ENCODE measurements at regions not wholly inside any gene's neighbourhood (a gene's known extent, or its start where the extent isn't known, plus 50 kb on each side); places are given as distances from the start of the nearest gene placed in this dataset.

- Mint-ChIP-seq H3K27me3 (ENCODE audit: low read depth in 3 of 3) (peaks cover 1 to 9% (median 6%) of the 10 kb centered on the region in 3 donors), H3K4me3 (no peak overlapping the region), H3K27ac (no peak overlapping the region), H3K9me3 (peaks cover 0 to 2% (median 0%) of the 10 kb centered on the region in 6 donors), H3K4me1 (no peaks in the 10 kb centered on the region), H3K36me3 (no peaks in the 10 kb centered on the region)
- no peak for DNase-seq
Observed at GRCh38 chr2:16249246-16250055, 309.1 kb downstream of the MYCN start.

GRCh38 chr2:16248571-16249105, 308.3 kb downstream of the MYCN start:
- Mint-ChIP-seq H3K9me3 (no peaks in the 10 kb centered on the region), H3K4me1 (no peaks in the 10 kb centered on the region), H3K4me3 (no peak overlapping the region), H3K36me3 (no peaks in the 10 kb centered on the region), H3K27me3 (ENCODE audit: low read depth in 3 of 3) (peaks cover 1 to 6% (median 4%) of the 10 kb centered on the region in 3 donors), H3K27ac (no peak overlapping the region)
- no peak for DNase-seq

DNA sequence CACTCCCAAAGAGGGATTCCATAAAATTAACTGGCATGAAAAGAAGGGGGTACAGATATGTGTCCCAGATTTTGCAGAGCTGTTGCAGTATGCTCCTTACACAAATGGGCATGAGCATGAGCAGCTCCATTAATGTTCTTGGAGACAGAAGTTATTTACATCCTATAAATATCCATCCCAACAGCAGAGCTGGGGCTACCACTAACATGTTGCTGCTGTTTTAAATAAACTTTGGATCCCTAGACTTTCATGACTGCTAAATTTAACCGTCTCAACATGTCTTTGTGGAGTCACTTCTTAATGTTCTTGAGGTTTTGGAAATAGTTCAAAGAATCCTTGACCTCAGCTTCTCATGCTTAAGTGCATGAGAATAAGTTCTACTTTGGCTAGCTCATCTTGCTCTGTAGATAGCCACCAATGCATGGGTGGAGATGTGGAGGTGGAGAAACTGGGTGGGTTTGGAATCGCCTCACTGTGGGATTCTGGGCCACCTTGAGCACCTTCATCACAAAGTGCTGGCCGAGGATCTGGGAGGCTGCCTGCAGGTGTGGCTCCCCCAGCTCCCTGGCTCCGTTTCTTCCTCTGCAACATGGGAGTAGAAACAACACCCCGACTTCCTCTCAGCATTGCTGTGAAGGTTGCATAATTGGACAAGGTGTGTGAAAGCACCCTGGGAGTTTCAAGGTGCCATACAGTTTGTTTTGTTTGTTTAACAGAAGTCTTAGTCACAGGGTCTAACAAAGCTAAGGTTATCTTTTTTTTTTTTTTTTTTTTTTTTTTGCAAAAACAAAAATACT, 307.2 kb downstream of the MYCN start:
- no peak overlapping the region for H3K4me3 Mint-ChIP-seq
- DNase-seq = no peak
- peaks cover 1 to 4% (median 2%) of the 10 kb centered on the region in 3 donors for H3K27me3 Mint-ChIP-seq (ENCODE audit: low read depth in 3 of 3)
- H3K9me3 Mint-ChIP-seq = no peaks in the 10 kb centered on the region
- H3K36me3 Mint-ChIP-seq = no peaks in the 10 kb centered on the region
- H3K27ac Mint-ChIP-seq = no peak overlapping the region
- no peaks in the 10 kb centered on the region for H3K4me1 Mint-ChIP-seq

DNA sequence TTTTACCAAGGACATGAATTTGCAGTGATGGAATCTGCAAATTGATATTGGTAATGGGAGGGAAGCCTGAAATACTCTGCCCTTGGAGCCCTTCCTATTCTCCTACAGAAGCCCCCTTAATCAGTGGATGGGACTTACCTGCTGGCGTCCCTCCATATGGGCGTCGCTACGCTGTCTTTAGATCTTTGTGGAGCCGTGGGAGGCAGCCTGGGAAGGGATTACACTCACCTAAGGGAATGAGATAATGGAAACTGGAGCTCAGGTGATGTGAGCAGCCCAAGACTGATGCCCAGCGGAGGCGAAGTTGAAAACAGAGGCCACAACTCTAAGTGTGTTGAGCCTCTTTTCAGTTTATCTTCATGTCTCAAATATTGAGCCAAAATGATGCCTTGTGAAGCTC, 306.6 kb downstream of the MYCN start:
- no peak overlapping the region for H3K27ac Mint-ChIP-seq
- no peak for DNase-seq
- peaks cover 0 to 1% (median 0%) of the 10 kb centered on the region in 6 donors for H3K9me3 Mint-ChIP-seq
- peaks cover 1 to 4% (median 2%) of the 10 kb centered on the region in 3 donors for H3K27me3 Mint-ChIP-seq (ENCODE audit: low read depth in 3 of 3)
- H3K4me1 Mint-ChIP-seq = no peaks in the 10 kb centered on the region
- H3K36me3 Mint-ChIP-seq = no peaks in the 10 kb centered on the region
- no peak overlapping the region for H3K4me3 Mint-ChIP-seq

GRCh38 chr2:16246281-16246850, 306.0 kb downstream of the MYCN start:
- no peaks in the 10 kb centered on the region for H3K4me1 Mint-ChIP-seq
- DNase-seq = no peak
- H3K27me3 Mint-ChIP-seq (ENCODE audit: low read depth in 3 of 3) = peaks cover 3 to 4% (median 4%) of the 10 kb centered on the region in 3 donors
- H3K4me3 Mint-ChIP-seq = no peak overlapping the region
- peaks cover 0 to 2% (median 0%) of the 10 kb centered on the region in 6 donors for H3K9me3 Mint-ChIP-seq
- no peaks in the 10 kb centered on the region for H3K36me3 Mint-ChIP-seq
- no peak overlapping the region for H3K27ac Mint-ChIP-seq

- no peaks in the 10 kb centered on the region for H3K36me3 Mint-ChIP-seq
- no peak for DNase-seq
- no peak overlapping the region for H3K27ac Mint-ChIP-seq
- H3K4me3 Mint-ChIP-seq = no peak overlapping the region
- H3K27me3 Mint-ChIP-seq (ENCODE audit: low read depth in 3 of 3) = peaks cover 2 to 4% (median 3%) of the 10 kb centered on the region in 3 donors
- peaks cover 0 to 2% (median 0%) of the 10 kb centered on the region in 6 donors for H3K9me3 Mint-ChIP-seq
- H3K4me1 Mint-ChIP-seq = no peaks in the 10 kb centered on the region
Observed at GRCh38 chr2:16245481-16246054, 305.2 kb downstream of the MYCN start.

- no peak overlapping the region for H3K27ac Mint-ChIP-seq
- DNase-seq = no peak
- no peaks in the 10 kb centered on the region for H3K36me3 Mint-ChIP-seq
- no peak overlapping the region for H3K4me3 Mint-ChIP-seq
- no peaks in the 10 kb centered on the region for H3K4me1 Mint-ChIP-seq
- peaks cover 0 to 2% (median 0%) of the 10 kb centered on the region in 6 donors for H3K9me3 Mint-ChIP-seq
- H3K27me3 Mint-ChIP-seq (ENCODE audit: low read depth in 3 of 3) = peaks cover 2 to 4% (median 3%) of the 10 kb centered on the region in 3 donors
Observed at GRCh38 chr2:16244966-16245320, 304.6 kb downstream of the MYCN start.

GRCh38 chr2:16244153-16244965, 304.0 kb downstream of the MYCN start:
- Mint-ChIP-seq H3K36me3 (no peaks in the 10 kb centered on the region), H3K27ac (no peak overlapping the region), H3K27me3 (ENCODE audit: low read depth in 3 of 3) (peaks cover 0 to 4% (median 3%) of the 10 kb centered on the region in 3 donors), H3K4me3 (no peak overlapping the region), H3K4me1 (no peaks in the 10 kb centered on the region), H3K9me3 (peaks cover 0 to 2% (median 0%) of the 10 kb centered on the region in 6 donors)
- no peak for DNase-seq

DNA sequence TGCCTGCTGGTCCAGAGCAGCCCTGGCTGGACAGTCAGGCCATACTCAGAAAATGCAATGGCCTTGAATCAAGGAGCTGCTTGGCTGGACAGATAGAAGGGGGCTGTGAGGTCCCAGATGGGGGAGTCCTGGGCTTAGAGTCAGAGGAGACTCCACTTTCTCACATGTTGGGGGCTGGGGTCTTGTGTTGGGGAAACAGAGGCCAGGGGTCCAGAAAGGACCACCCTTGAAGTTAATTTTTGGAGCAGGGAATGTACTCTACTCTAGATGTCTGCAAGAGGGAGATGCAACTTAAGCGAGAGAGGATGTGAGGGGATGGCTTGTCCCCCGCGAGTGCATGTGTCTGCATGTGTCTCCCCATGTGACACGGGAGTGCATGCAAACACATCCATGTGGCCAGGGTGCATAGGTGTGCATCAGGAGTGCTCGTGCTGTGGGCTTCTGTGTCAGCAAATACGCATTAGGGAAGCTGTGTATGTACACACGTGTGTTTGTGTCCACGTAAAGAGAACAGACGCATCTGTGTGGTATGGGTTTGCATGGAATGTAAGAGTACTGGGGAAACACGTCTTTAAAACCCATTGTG, 303.2 kb downstream of the MYCN start:
- H3K4me1 Mint-ChIP-seq = no peaks in the 10 kb centered on the region
- DNase-seq = no peak
- peaks cover 0 to 2% (median 0%) of the 10 kb centered on the region in 6 donors for H3K9me3 Mint-ChIP-seq
- H3K27ac Mint-ChIP-seq = no peak overlapping the region
- H3K27me3 Mint-ChIP-seq (ENCODE audit: low read depth in 3 of 3) = peaks cover 0 to 3% (median 3%) of the 10 kb centered on the region in 3 donors
- H3K36me3 Mint-ChIP-seq = no peaks in the 10 kb centered on the region
- H3K4me3 Mint-ChIP-seq = no peak overlapping the region

DNA sequence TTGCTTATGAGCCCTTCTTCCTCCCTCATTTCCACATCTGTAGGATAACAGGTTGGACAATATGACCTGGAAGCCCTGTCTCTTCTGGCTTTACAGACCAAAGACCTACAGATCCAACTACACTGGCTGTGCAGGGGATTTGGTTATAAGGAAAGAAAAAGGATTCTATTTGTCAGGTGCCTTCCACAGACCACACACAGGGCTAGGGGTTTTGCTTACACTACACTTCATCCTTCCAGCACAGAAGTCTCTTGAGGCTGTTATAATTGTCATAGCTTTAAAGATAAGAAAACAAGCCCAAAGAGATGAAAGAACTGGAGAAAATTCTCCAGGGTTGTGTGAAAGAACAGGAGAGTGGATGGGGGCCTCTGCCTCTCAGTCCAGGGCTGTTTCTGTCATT, 302.6 kb downstream of the MYCN start:
- no peak for DNase-seq
- peaks cover 0 to 2% (median 0%) of the 10 kb centered on the region in 6 donors for H3K9me3 Mint-ChIP-seq
- no peaks in the 10 kb centered on the region for H3K36me3 Mint-ChIP-seq
- peaks cover 0 to 3% (median 3%) of the 10 kb centered on the region in 3 donors for H3K27me3 Mint-ChIP-seq (ENCODE audit: low read depth in 3 of 3)
- H3K4me3 Mint-ChIP-seq = no peak overlapping the region
- H3K4me1 Mint-ChIP-seq = no peaks in the 10 kb centered on the region
- H3K27ac Mint-ChIP-seq = no peak overlapping the region

DNA sequence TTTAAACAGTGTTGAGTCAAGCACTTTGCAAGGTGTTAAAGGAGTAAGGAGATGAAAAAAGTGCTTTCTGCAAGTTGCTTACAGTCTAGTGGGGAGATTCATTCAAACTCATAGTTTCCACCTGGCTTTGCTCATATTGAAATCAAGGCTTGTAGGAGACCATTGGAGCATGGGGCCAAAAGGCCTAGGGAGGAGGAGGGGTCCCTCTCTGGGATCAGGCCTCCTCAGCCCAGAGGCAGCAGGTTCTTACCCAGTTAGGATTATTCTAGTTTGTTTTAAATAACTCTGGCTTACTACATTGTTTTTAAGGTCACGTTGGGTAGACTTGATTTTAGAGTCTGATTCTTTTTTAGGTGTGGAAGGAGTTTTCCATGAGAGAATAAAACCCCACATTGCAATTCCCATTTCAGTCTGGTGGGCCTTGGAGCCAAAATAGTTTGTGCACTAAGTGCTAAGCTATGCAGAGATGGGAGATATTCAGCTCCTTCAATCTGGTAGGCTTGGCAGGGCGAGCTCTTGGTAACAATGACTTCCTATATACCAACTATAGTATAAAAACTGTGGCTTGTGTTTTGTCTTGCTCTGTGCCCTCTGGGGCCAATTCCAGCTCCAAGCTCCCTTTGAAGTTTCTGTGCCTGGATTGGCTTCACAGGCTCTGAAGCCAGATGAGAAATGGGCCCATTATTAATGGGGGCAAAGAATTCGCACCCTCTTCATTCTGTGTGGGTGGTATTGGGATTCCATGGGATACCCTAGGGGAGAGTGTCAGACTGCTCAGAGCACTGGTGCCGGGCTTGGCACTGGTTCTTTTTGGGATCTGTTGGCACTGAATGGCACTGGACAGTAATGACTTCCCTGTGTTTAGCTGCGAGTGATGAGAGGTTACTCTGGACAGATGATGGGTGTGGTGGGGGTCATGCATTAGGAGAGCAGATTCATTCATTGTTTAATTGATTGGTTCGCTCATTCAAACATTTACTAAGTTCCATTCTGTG, 301.1 kb downstream of the MYCN start:
- Mint-ChIP-seq H3K27ac (no peak overlapping the region), H3K36me3 (no peaks in the 10 kb centered on the region), H3K4me3 (no peak overlapping the region), H3K4me1 (no peaks in the 10 kb centered on the region), H3K27me3 (ENCODE audit: low read depth in 3 of 3) (peaks cover 0 to 3% (median 3%) of the 10 kb centered on the region in 3 donors), H3K9me3 (peaks cover 0 to 2% (median 0%) of the 10 kb centered on the region in 6 donors)
- no peak for DNase-seq

- peaks cover 0 to 3% (median 0%) of the 10 kb centered on the region in 3 donors for H3K36me3 Mint-ChIP-seq
- peaks cover 0 to 4% (median 3%) of the 10 kb centered on the region in 3 donors for H3K27me3 Mint-ChIP-seq (ENCODE audit: low read depth in 3 of 3)
- no peak overlapping the region for H3K4me3 Mint-ChIP-seq
- no peak overlapping the region for H3K27ac Mint-ChIP-seq
- no peaks in the 10 kb centered on the region for H3K4me1 Mint-ChIP-seq
- no peak for DNase-seq
- H3K9me3 Mint-ChIP-seq = peaks cover 0 to 2% (median 0%) of the 10 kb centered on the region in 6 donors
Observed at GRCh38 chr2:16240402-16240801, 300.1 kb downstream of the MYCN start.
